Medulla oblongata (tissue), 1 donor: ENCODE measurements at regions not wholly inside any gene's neighbourhood (a gene's known extent, or its start where the extent isn't known, plus 50 kb on each side); places are given as distances from the start of the nearest gene placed in this dataset.
"Not testable (repeated sequence)": the region's sequence is repeated elsewhere in the genome, so short reads cannot be mapped to it uniquely, and the experiment has no call there.

Experiments
- DNase-seq: peaks from one replicate; pipeline ENCODE4 v3.0.0-alpha.2; 2015; ENCODE audit errors: extremely low spot score

DNA sequence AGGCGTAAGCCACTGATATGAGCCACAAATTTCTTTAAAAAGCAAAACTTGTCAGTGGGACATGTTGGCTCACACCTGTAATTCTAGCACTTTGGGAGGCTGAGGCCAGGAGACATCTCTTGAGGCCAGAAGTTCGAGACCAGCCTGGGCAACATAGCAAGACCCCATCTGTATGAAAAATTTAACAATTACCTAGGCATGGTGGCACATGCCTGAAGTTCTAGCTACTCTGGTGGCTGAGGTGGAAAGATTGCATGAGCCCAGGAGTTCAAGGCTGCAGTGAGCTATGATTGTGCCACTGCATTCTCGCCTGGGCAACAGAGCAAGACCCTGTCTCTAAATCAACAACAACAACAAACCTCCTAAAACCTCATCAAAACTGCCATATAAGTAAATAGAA lies 147.6 kb upstream of the BARHL2 start:
- no peak for DNase-seq

DNA sequence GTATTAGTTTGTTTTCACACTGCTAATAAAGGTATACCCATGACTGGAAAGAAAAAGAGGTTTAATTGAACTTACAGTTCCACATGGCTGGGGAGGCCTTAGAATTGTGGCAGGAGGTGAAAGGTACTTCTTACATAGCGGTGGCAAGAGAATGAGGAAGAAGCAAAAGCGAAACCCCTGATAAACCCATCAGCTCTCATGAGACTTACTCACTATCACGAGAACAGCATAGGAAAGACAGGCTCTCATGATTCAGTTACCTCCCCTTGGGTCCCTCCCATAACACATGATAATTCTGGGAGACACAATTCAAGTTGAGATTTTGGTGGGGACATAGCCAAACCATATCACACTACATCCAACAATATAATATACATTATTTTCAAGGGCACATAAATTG lies 145.7 kb upstream of the BARHL2 start:
- DNase-seq: no peak

DNA sequence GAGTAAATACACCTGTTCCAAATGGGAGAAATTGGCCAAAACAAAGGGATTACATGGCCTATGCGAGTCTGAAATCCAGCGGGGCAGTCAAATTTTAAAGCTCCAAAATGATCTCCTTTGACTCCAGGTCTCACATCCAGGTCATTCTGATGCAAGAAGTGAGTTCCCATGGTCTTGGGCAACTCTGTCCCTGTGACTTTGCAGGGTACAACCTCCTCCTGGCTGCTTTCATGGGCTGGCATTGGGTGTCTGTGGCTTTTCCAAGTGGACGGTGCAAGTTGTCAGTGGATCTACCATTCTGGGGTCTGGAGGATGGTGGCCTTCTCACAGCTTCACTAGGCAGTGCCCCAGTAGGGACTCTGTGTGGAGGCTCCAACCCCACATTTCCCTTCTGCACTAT lies 144.3 kb upstream of the BARHL2 start:
- DNase-seq: not testable (repeated sequence)

DNA sequence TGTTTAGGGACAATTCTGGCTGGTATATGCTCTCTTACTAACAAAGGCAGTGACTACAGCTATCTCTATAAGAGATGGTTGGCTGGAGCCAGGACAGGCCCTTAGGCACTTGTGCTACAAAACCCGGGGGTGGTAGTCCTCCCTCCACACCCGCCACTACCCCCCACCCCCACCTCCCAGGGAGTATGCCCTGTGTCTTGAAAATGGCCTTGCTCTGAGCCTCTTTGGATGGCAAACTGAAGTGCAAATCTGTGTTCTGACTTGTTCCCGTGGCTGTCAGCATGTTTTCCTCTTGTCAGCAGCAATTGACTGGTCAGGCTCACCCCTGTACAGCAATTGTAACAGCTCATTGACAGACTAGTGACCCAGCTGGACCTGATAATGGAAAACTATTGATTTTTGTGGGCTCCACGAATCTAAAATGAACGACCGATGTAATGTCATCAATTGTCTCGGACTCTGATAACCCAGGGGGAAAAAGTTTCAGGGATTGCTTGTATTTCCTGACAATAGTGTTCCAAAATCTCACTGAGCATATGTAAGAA lies 139.4 kb upstream of the BARHL2 start:
- DNase-seq: no peak

DNA sequence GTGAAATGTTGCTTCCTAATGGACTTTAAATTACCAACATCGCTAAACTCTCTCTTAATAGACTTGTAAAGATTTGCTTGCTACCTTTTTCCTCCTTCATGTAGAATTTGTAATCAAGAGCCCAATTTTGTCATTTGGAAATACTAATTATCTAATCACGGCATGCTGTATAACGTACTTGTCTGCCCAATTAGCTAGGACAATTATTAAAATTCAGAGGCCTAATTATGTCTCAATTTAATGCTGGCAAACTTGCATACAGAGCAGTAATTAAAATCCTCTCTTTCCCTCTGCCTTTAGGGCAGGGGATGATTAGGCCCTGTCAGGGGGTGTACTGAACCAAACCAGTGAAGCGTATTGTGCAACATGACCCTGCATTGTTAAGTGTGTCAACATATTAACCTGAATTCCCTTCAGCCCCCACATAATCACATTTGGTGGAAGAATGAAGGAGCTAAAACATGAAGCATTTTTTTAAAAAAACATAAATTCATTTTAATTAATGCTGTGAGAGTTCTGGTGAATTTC lies 137.4 kb upstream of the BARHL2 start:
- no peak for DNase-seq

DNA sequence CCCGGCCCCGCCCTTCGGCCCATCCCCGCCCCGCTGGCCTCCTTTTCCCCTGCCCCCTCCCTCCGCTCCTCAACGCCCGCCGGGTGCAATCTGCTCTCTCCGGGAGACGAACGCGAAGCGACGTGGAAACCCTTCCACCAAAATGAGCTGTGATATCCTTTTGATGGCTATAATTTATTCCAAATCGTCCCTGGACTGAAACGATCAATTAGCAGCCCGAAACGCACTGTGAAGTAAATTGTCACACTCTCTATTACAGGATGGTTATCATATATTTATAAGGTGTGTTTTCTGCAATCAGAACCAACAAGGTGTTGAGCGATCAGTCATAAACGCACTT lies 134.6 kb upstream of the BARHL2 start:
- no peak for DNase-seq

DNA sequence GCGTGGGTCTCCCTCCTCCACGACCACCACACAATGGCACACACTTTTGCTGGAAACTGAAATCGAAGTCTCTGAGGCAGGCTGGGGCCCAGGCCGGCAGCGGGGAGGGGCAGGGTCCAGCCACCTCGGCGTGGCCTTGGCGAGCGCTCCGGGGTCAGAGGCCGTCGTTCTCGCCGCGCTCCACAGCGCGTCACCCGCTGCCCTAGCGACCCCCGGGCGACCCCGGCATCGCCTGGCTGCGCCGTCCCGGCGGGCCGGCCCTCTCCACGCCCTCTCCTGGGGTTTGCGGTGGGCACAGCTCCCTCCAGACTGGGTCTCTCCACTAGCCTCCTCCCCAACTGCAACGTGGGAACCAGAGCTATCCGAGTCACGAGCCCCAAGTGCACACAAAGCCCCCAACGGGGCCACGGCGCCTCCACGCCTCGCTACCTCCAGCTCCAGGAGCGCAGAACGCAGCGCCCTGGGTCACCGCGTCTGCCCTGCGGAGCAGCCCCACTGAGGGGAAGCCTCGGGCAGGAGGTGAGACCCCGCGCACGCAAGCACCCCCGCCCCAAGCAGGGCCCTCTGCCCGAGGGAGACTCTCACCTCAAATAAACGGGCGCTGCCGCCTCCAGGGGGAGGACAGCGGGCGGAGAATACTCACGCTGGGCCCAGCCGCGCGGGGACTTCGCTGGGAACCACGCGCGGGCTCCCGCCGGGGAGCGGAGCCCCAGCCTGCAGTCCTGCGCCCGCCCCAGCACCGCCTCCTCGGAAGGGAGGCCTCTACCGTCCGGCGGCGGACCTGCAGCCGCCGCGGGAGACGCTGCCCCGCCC lies 134.0 kb upstream of the BARHL2 start:
- DNase-seq: peak; percentile 85

DNA sequence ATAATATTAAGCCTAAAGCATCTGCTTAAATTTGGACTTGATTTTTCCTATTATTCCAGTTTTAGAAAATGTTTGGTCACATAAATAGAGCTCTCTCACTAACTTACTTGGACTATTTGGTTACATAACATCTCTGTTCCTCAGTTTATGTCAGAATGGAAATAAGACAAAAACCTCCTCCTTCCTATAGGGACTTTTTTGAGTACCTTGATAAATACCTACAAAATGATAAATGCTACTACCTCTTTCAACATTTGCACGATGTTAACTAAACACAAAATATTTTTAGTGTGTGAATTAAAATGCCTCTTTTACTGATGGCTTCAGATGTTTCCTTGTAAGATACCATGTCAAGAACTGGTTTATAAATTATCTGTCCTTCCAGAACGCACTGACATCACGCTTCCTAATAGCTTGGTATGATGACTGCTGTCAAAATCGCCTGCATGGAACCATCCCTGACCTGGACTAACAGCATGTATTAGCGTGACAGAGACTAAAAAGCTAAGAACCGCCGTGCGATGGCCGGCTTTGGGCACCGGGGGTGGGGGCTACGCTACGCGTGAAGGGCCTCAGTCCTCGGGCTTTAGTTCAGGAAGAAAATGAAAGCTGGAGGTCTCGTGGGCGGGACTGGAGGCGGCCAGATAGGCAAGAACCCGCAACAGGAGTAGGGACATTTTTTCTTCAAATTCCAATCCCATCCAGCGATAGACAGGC lies 133.2 kb upstream of the BARHL2 start:
- DNase-seq: peak; percentile 59

DNA sequence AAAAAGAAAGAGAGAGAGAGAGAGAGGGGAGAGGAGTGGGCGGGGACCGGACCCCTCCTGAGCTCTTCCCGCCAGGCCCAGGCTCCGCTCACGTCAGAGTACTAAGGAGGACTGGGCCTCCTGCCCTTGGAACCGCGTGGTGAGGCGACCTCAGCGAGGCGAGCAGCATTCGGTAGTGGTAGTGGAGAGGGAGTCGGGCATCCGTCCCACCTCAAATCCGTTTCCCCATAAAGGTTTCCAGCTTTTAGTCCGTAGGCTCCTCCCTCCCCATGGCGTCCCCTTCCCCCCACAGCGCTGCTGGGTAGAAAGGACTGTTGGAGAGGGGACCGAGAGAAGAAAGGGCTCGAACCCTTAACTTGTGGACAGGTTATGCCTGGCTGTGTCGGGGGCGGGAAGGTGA lies 124.4 kb upstream of the BARHL2 start:
- DNase-seq: no peak

DNA sequence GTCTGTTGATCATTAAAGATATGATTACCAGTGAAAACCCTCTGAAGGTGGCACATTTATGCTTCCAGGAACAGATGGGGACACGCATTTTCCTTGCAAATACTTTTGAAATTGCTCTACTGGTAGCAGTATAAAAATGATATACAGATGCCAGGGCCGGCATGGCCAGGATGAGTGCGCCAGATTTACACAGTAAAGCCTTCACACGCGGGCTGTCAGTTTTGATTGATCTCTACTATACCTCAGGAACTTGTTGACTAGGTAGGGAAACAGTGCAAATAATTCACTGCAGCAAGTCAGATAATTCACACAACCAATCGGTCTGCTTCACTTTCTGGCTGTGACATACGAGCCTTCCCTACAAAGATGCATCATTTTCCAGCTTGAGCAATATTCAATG lies 123.2 kb upstream of the BARHL2 start:
- no peak for DNase-seq

DNA sequence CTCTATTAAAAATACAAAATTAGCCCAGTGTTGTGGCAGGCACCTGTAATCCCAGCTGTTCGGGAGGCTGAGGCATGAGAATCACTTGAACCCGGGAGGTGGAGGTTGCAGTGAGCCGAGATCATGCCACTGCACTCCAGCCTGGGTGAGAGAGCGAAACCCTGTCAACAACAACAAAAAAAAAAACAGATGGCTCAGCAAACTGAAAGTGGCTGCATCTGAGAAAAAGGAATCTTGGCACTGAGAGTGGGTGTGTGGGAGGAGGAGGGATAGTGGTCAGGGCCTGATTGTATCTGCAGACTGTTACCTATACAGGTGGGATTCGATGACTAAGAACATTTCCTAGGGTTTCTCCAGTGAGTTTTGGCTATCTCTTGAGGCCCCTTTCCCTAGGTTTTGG lies 122.2 kb upstream of the BARHL2 start:
- DNase-seq: no peak

DNA sequence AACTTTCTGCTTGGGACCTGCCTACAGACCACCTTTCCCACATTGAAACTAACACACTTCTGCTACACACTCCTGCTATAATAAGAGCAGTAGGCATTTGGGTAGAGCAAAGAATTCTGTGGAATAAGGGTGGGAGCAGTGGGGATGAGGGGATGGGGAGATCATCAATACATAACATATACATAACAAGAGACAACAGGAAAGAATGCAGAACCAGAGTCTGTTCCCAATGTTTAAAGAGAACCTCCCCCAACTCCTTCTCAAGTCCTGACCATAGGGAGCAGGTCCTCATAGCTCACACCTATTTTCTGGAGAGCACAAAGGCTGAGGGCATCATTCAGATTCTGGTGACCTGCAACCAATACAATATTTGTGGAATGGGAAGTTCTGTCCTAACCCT lies 121.6 kb upstream of the BARHL2 start:
- no peak for DNase-seq

DNA sequence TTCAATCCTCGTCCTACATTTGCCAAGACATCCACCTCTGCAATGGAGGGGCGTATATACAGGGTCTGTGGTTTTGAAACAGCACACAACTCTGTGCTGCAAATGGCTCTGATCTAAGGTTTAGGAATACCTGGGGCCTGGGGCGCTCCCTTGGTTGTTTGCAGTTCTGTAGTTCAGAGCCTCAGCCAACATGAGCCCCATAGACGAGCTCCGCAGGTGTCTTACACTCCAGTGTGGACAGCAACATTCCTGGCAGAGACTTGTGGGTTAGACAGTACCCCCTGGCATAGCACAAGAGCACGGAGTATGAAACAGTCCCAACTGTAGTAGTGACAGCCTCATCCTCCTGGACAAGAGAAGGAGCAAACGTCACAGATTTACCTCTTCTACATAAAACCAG lies 120.3 kb upstream of the BARHL2 start:
- no peak for DNase-seq

DNA sequence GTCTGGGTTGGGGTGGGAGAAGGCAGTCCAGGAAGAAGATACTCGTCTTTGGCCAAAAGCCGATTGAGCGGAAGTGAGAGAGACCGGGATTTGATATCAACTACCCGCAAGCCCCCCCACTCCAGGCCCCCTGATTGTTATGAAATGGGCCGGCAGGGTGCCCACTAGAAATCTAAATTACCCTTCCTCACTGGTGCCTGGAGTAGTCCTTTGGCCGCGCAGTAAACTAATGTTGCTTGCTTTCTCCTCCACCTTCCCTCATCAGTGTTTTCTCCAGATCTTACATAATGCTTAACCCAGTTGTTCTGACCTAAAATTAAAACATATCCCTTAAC lies 119.2 kb upstream of the BARHL2 start:
- DNase-seq: no peak

DNA sequence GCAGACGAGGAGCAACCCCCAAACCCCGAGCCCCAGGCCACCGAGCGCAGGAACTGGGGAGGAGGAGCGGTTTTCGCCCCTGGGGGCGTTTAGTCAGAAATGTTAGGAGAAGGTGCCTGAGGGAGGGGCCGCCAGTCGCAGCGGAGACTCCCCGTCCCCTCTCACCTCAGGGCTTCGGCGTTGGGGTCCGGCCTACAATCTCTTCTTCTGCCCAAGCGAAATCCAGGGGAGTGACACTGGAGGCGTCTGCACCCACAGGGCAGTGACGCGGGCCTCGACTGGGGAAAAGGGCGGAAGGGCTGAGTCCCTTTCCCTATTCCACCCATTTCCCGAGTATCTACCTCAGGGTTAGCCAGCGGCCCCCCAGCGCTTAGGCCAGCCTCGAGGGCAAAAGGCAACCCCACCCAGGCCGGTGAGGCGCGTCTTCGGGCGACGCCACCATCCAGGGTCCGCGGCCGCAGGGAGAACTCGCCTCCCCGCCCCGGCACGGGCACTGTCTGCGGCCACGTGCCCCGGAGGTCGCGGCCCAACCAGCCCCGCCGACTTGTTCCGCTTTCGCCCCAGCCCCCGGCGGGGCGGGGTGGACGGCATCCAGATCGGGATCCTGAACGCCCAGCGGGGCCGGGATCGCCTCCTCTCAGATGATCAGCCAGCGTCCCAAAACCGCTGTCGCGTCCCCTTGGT lies 118.7 kb upstream of the BARHL2 start:
- no peak for DNase-seq

DNA sequence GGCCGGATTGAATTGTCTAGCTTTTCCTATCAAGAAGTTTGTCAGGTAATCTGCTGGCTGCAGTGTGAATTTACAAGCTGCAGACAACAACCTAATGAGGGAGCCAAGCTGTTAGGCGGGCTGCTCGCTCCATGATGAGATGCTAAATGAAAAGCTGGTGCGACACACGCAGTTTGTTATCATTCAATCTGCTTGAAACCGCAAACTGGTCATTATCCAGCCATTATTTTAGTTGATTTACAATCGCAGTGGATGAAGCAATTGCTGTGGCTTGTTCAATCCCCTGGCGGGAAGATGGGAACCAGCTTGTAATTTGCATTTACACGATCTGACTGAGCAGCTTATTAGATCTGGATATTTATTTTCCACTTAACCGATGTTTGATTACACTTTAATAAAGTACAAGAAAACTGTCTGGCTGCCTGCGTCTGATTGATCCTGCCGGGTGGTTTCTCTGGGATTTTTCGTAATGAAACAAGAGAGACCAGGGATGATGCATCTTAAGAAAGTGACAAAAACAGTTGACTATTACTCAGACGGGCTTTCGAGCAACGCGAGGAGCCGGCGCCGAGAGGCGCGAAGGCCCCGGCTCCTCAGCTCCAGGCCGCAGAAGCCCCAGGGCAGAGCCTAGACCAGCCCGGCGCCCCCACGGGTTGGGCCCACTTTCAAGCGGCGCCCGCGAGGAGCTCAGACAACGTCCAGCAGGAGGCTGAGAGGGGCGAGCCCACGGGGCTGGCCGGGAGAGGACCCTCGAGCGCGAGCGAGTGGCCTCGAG lies 118.0 kb upstream of the BARHL2 start:
- no peak for DNase-seq

DNA sequence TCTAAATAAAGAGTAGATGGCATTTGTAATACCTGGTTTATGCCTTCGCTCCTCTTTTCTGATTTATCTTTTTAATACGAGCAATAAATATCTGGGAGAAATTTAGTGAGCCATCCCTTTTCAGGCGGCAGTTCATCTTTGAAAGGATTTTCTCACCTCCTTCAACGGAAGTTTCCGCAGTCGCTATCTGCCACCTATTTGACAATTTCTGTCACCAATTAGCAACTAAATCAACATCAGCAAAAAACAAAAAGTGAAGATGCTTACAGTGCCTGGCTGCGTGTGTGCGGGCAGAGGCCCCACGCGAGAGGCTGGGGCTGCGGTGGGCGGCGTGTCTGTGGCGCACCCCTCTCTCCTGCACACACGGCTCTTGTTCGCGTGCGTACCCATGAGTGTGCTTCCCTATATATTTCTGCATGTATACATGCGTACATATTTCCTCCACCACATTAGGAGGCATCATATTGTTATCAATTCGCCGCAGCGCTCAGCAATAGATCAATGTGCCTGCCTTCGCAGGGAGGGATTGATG lies 117.3 kb upstream of the BARHL2 start:
- DNase-seq: no peak

DNA sequence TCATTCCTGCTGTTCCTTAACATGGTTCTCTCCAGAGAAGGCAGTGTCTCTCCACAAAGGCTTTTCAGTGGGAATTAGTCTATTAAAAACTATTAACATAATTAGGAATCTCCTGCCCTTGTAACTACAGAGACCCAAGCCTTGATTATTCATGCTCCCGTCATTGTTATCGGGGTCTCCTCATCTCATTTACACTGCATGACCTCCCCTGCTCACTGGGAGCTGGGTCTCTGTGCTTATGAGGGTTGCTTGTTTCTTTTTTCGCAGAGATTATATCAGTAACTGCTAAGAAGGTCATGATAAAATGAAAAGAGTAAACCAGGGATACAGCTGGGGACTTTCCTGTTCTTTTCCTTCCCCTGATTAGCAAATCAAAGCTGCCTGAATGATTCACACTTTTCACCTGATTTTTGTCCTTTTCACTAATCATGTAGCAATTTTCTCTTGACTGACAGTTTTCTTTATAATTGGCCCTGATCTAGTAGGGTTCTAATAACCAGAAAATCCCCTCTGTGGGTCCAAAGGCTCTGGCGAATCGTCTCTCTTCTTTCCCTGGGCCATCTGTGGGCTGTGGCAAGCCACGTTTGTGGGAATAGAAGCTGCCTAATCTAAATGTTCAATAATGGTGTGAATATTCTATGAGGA lies 116.5 kb upstream of the BARHL2 start:
- DNase-seq: no peak

DNA sequence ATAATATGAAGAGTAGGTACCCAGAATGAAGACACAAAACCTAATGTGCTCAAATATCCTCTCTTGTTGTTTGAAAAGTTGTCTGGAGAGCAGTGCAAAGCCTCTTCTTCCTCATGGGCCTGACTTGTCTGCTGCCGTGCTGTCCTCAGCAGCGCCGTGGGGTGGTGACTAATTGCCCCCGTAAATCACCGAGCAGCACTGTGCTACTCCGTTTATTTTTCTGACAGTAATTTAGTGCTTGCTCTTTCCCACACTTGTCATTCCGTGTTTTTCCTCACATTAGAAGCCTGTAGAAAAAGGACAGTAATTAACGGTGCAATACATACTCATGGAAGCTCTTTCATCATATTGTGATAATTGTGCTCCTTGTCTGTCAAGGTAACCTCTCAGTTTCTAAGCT lies 114.8 kb upstream of the BARHL2 start:
- no peak for DNase-seq

DNA sequence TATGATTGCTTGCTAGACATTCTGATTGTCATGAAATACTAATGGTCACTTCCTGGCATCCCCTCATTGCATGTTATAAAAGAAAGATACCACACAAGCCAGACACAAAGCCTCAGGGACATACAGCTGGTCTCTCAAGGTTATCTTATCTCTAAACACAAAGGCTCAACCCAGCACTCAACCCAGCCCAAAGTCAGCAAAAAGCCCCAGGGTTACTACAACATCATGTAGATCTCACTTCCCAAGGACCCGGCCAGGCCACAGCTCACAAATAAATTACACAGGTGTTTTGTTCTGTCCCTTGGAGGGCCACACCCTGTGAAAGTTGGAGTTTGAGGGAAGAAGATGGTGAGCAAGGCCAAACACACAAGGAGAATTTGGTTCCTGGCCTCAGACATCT lies 109.7 kb upstream of the BARHL2 start:
- DNase-seq: no peak

DNA sequence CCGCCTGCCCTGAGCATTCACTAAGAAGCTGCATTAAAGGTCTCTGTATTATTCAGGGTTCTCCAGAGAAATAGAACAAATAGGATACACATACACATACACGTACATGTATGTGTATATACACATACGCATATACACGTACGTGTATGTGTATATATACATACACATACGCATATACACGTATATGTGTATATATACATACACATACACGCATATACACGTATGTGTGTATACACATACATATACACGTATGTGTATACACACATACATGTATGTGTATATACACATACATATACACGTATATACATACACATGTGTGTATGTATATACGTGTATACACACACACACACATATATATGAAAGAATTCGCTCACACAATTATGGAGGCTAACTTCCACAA lies 108.9 kb upstream of the BARHL2 start:
- no peak for DNase-seq
